ENCODE measurements at regions not wholly inside any gene's neighbourhood (a gene's known extent, or its start where the extent isn't known, plus 50 kb on each side); places are given as distances from the start of the nearest gene placed in this dataset.
"Not testable (repeated sequence)": the region's sequence is repeated elsewhere in the genome, so short reads cannot be mapped to it uniquely, and the experiment has no call there.

DNA sequence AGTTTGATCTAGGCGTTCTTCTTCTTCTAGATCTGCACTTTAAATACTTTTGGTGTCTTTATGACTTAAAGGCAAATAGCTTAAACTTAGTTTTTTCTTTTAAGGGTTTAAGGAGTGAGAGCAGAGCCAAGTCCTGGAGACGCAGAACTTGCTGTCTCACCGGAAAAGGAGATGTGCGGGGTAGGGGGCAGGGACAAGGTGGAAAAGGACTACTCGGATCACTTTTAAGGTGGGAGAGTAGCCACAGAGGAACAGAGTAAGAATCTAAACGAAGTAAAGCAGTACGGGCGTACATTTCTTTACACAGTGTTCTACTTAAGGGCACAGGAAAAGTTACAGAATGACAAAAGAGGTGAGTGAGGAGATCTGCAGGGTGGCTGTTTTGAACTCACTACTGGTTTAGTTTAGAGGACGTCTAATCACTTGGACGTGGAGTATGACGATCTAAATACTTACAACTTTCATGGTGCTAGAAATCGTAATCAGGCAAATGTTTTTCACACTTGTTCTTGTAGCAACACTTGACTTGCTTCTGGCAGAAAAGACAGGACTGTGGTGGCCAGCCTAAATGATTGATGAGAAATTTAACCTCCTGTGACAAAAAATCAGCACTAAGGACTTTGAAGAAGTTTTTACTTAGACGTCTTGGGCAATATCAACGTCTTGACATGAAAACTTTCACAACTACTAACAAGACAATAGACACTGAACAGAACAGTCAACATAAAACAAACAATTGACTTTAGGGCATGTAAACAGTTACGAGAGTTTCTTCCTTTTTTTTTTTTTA is 127.0 kb downstream of the ART5 start:
- not testable (repeated sequence) for H3K4me3 ChIP-seq (ENCODE audit: low read length in 3 of 3); H3K36me3 ChIP-seq (ENCODE audit: control insufficient read depth in 3 of 3, insufficient read depth in 3 of 3, low read length in 3 of 3); H3K4me1 ChIP-seq (ENCODE audit: control insufficient read depth in 3 of 3, insufficient read depth in 3 of 3, low read length in 3 of 3); H3K27me3 ChIP-seq (ENCODE audit: control insufficient read depth in 3 of 3, insufficient read depth in 3 of 3, low read length in 3 of 3); H3K9ac ChIP-seq (ENCODE audit: low read depth in 1 of 3, low read length in 3 of 3); H3K27ac ChIP-seq (ENCODE audit: low read depth, low read length); H3K9me3 ChIP-seq (ENCODE audit: control insufficient read depth in 3 of 3, low read length in 3 of 3)

DNA sequence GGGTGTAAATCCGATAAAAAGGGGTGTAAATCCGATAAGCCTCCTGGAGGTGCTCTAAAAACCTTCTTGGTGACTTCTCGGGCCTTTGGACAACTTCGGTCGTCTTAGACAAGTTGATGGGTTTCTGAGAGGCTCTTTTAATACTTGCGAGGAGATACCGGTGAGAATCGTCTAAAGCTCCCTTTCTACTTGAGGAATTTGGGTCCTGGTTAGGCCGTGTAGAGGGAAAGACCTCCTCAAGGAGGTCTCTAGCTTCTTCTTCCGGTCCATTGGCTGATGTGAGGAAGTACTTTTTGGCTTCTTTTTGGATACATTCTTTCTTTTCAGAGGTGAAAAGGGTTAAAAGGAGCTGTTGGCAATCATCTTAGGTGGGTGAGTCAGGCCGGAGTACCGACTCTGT is 128.5 kb downstream of the ART5 start:
- H3K9ac ChIP-seq (ENCODE audit: low read depth in 1 of 3, low read length in 3 of 3); H3K4me3 ChIP-seq (ENCODE audit: low read length in 3 of 3); H3K27me3 ChIP-seq (ENCODE audit: control insufficient read depth in 3 of 3, insufficient read depth in 3 of 3, low read length in 3 of 3); H3K27ac ChIP-seq (ENCODE audit: low read depth, low read length); H3K4me1 ChIP-seq (ENCODE audit: control insufficient read depth in 3 of 3, insufficient read depth in 3 of 3, low read length in 3 of 3); H3K9me3 ChIP-seq (ENCODE audit: control insufficient read depth in 3 of 3, low read length in 3 of 3); H3K36me3 ChIP-seq (ENCODE audit: control insufficient read depth in 3 of 3, insufficient read depth in 3 of 3, low read length in 3 of 3): not testable (repeated sequence)

GRCh38 chr11:3512751-3513150 is 129.0 kb downstream of the ART5 start:
- H3K27me3 ChIP-seq (ENCODE audit: control insufficient read depth in 3 of 3, insufficient read depth in 3 of 3, low read length in 3 of 3); H3K27ac ChIP-seq (ENCODE audit: low read depth, low read length); H3K4me3 ChIP-seq (ENCODE audit: low read length in 3 of 3); H3K9ac ChIP-seq (ENCODE audit: low read depth in 1 of 3, low read length in 3 of 3); H3K36me3 ChIP-seq (ENCODE audit: control insufficient read depth in 3 of 3, insufficient read depth in 3 of 3, low read length in 3 of 3); H3K9me3 ChIP-seq (ENCODE audit: control insufficient read depth in 3 of 3, low read length in 3 of 3); H3K4me1 ChIP-seq (ENCODE audit: control insufficient read depth in 3 of 3, insufficient read depth in 3 of 3, low read length in 3 of 3): not testable (repeated sequence)

- H3K9me3 ChIP-seq (ENCODE audit: control insufficient read depth in 3 of 3, low read length in 3 of 3); H3K36me3 ChIP-seq (ENCODE audit: control insufficient read depth in 3 of 3, insufficient read depth in 3 of 3, low read length in 3 of 3); H3K4me3 ChIP-seq (ENCODE audit: low read length in 3 of 3); H3K9ac ChIP-seq (ENCODE audit: low read depth in 1 of 3, low read length in 3 of 3); H3K27ac ChIP-seq (ENCODE audit: low read depth, low read length); H3K4me1 ChIP-seq (ENCODE audit: control insufficient read depth in 3 of 3, insufficient read depth in 3 of 3, low read length in 3 of 3); H3K27me3 ChIP-seq (ENCODE audit: control insufficient read depth in 3 of 3, insufficient read depth in 3 of 3, low read length in 3 of 3): not testable (repeated sequence)
These were observed 129.6 kb downstream of the ART5 start for GRCh38 chr11:3512133-3512703.

- H3K27ac ChIP-seq (ENCODE audit: low read depth, low read length); H3K9me3 ChIP-seq (ENCODE audit: control insufficient read depth in 3 of 3, low read length in 3 of 3); H3K4me3 ChIP-seq (ENCODE audit: low read length in 3 of 3); H3K9ac ChIP-seq (ENCODE audit: low read depth in 1 of 3, low read length in 3 of 3); H3K27me3 ChIP-seq (ENCODE audit: control insufficient read depth in 3 of 3, insufficient read depth in 3 of 3, low read length in 3 of 3); H3K4me1 ChIP-seq (ENCODE audit: control insufficient read depth in 3 of 3, insufficient read depth in 3 of 3, low read length in 3 of 3); H3K36me3 ChIP-seq (ENCODE audit: control insufficient read depth in 3 of 3, insufficient read depth in 3 of 3, low read length in 3 of 3): not testable (repeated sequence)
These were observed 130.2 kb downstream of the ART5 start for GRCh38 chr11:3511416-3512132.

DNA sequence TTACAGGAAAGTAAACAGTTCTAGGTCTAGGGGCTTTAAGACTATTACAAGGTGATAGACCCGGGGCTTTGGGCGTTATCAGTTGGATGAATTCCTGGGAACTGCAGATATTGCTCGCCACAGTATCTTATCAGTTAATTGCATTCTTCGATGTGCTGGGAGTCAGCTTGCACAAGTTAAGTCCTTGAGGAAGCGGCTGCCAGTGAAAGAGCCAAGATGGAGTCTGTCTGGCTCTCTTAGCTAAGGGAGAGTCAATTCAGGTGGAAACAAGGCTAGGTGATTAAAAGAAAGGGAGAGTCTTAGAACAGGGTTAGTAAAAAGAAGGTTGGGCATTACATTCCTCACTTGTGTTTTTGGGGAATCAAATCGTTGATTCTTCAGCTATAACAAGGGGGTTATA is 130.6 kb upstream of the ZNF195 start:
- H3K4me3 ChIP-seq (ENCODE audit: low read length in 3 of 3); H3K27ac ChIP-seq (ENCODE audit: low read depth, low read length); H3K27me3 ChIP-seq (ENCODE audit: control insufficient read depth in 3 of 3, insufficient read depth in 3 of 3, low read length in 3 of 3); H3K4me1 ChIP-seq (ENCODE audit: control insufficient read depth in 3 of 3, insufficient read depth in 3 of 3, low read length in 3 of 3); H3K36me3 ChIP-seq (ENCODE audit: control insufficient read depth in 3 of 3, insufficient read depth in 3 of 3, low read length in 3 of 3); H3K9ac ChIP-seq (ENCODE audit: low read depth in 1 of 3, low read length in 3 of 3); H3K9me3 ChIP-seq (ENCODE audit: control insufficient read depth in 3 of 3, low read length in 3 of 3): not testable (repeated sequence)

DNA sequence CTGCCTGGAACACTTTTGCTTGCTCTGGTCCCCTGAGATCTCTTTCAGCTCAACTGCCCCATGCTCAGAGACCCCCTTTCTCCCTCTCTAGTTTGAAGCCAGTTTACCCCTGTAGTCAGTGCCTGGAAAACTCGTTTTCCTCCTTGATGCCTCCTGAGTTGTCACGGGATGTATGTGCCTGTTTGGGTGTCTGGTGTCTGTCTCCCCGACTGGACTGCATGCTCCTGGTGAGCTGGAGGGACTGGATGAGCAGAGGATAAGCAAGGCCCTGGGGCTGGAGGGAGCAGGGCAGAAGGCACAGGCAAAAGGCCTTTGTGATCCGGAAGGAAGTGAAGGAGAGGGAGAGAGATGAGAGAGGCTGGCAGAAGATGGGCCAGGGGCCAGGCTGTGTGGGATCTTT is 120.3 kb upstream of the ZNF195 start:
- not testable (repeated sequence) for H3K4me3 ChIP-seq (ENCODE audit: low read length in 3 of 3); H3K27me3 ChIP-seq (ENCODE audit: control insufficient read depth in 3 of 3, insufficient read depth in 3 of 3, low read length in 3 of 3); H3K9me3 ChIP-seq (ENCODE audit: control insufficient read depth in 3 of 3, low read length in 3 of 3); H3K4me1 ChIP-seq (ENCODE audit: control insufficient read depth in 3 of 3, insufficient read depth in 3 of 3, low read length in 3 of 3); H3K27ac ChIP-seq (ENCODE audit: low read depth, low read length); H3K9ac ChIP-seq (ENCODE audit: low read depth in 1 of 3, low read length in 3 of 3); H3K36me3 ChIP-seq (ENCODE audit: control insufficient read depth in 3 of 3, insufficient read depth in 3 of 3, low read length in 3 of 3)

DNA sequence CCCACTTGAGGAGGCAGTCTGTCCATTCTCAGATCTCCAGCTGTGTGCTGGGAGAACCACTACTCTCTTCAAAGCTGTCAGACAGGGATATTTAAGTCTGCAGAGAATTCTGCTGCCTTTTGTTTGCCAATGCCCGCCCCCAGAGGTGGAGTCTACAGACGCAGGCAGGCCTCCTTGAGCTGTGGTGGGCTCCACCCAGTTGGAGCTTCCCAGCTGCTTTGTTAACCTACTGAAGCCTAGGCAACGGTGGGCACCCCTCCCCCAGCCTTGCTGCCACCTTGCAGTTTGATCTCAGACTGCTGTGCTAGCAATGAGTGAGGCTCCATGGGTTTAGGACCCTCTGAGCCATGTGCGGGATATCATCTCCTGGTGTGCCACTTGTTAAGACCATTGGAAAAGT is 119.4 kb upstream of the ZNF195 start:
- not testable (repeated sequence) for H3K36me3 ChIP-seq (ENCODE audit: control insufficient read depth in 3 of 3, insufficient read depth in 3 of 3, low read length in 3 of 3); H3K4me1 ChIP-seq (ENCODE audit: control insufficient read depth in 3 of 3, insufficient read depth in 3 of 3, low read length in 3 of 3); H3K9me3 ChIP-seq (ENCODE audit: control insufficient read depth in 3 of 3, low read length in 3 of 3); H3K27me3 ChIP-seq (ENCODE audit: control insufficient read depth in 3 of 3, insufficient read depth in 3 of 3, low read length in 3 of 3); H3K4me3 ChIP-seq (ENCODE audit: low read length in 3 of 3); H3K9ac ChIP-seq (ENCODE audit: low read depth in 1 of 3, low read length in 3 of 3); H3K27ac ChIP-seq (ENCODE audit: low read depth, low read length)

DNA sequence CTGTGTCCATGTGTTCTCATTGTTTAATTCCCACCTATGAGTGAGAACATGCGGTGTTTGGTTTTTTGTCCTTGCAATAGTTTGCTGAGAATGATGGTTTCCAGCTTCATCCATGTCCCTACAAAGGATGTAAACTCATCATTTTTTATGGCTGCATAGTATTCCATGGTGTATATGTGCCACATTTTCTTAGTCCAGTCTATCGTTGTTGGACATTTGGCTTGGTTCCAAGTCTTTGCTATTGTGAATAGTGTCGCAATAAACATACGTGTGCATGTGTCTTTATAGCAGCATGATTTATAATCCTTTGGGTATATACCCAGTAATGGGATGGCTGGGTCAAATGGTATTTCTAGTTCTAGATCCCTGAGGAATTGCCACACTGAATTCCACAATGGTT is 114.2 kb upstream of the ZNF195 start:
- H3K27me3 ChIP-seq (ENCODE audit: control insufficient read depth in 3 of 3, insufficient read depth in 3 of 3, low read length in 3 of 3); H3K9me3 ChIP-seq (ENCODE audit: control insufficient read depth in 3 of 3, low read length in 3 of 3): not testable (repeated sequence)

GRCh38 chr11:3488003-3488402 is 109.1 kb upstream of the ZNF195 start:
- not testable (repeated sequence) for H3K4me3 ChIP-seq (ENCODE audit: low read length in 3 of 3); H3K27me3 ChIP-seq (ENCODE audit: control insufficient read depth in 3 of 3, insufficient read depth in 3 of 3, low read length in 3 of 3); H3K4me1 ChIP-seq (ENCODE audit: control insufficient read depth in 3 of 3, insufficient read depth in 3 of 3, low read length in 3 of 3); H3K36me3 ChIP-seq (ENCODE audit: control insufficient read depth in 3 of 3, insufficient read depth in 3 of 3, low read length in 3 of 3); H3K27ac ChIP-seq (ENCODE audit: low read depth, low read length); H3K9me3 ChIP-seq (ENCODE audit: control insufficient read depth in 3 of 3, low read length in 3 of 3); H3K9ac ChIP-seq (ENCODE audit: low read depth in 1 of 3, low read length in 3 of 3)

More for the DNA sequence above, 114.2 kb upstream of the ZNF195 start:
- H3K4me1 ChIP-seq (ENCODE audit: control insufficient read depth in 3 of 3, insufficient read depth in 3 of 3, low read length in 3 of 3); H3K27ac ChIP-seq (ENCODE audit: low read depth, low read length); H3K9ac ChIP-seq (ENCODE audit: low read depth in 1 of 3, low read length in 3 of 3); H3K4me3 ChIP-seq (ENCODE audit: low read length in 3 of 3); H3K36me3 ChIP-seq (ENCODE audit: control insufficient read depth in 3 of 3, insufficient read depth in 3 of 3, low read length in 3 of 3): not testable (repeated sequence)
